Kidney epithelial cell (primary cell): ENCODE measurements at regions not wholly inside any gene's neighbourhood (a gene's known extent, or its start where the extent isn't known, plus 50 kb on each side); places are given as distances from the start of the nearest gene placed in this dataset.

Experiments used
- DNase-seq: peaks from one replicate; pipeline ENCODE4 v3.0.0-alpha.2; 2010; ENCODE audit warnings: low read depth
- H3K27me3 ChIP-seq: 2 replicates; pipeline ENCODE4 v1.6.0; 2011; ENCODE audit warnings: low read length; ENCODE audit not compliant: control insufficient read depth, insufficient read depth
- H3K36me3 ChIP-seq: 2 replicates; pipeline ENCODE4 v1.5.1; 2011; ENCODE audit warnings: low read length; ENCODE audit not compliant: control insufficient read depth, insufficient read depth
- H3K4me3 ChIP-seq: 2 replicates; pipeline ENCODE4 v1.5.1; 2011; ENCODE audit warnings: low read depth, mild to moderate bottlenecking, control low read depth, low read length
- TF ChIP-seq, protein P1 (sequence below): IDR thresholded peaks from 2 replicates; pipeline ENCODE4 v1.5.1; 2011; ENCODE audit warnings: mild to moderate bottlenecking, moderate library complexity, low read length, control low read depth, inconsistent platforms; ENCODE audit not compliant: insufficient read depth, poor library complexity, severe bottlenecking

- TF ChIP-seq, protein P1, sequence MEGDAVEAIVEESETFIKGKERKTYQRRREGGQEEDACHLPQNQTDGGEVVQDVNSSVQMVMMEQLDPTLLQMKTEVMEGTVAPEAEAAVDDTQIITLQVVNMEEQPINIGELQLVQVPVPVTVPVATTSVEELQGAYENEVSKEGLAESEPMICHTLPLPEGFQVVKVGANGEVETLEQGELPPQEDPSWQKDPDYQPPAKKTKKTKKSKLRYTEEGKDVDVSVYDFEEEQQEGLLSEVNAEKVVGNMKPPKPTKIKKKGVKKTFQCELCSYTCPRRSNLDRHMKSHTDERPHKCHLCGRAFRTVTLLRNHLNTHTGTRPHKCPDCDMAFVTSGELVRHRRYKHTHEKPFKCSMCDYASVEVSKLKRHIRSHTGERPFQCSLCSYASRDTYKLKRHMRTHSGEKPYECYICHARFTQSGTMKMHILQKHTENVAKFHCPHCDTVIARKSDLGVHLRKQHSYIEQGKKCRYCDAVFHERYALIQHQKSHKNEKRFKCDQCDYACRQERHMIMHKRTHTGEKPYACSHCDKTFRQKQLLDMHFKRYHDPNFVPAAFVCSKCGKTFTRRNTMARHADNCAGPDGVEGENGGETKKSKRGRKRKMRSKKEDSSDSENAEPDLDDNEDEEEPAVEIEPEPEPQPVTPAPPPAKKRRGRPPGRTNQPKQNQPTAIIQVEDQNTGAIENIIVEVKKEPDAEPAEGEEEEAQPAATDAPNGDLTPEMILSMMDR = no peak
- no peaks in the 10 kb centered on the region for H3K27me3 ChIP-seq
- DNase-seq = no peak
- H3K36me3 ChIP-seq = no peaks in the 10 kb centered on the region
- H3K4me3 ChIP-seq = no peak overlapping the region
Observed at GRCh38 chr2:142650601-142651000, 226.9 kb upstream of the KYNU start.

DNA sequence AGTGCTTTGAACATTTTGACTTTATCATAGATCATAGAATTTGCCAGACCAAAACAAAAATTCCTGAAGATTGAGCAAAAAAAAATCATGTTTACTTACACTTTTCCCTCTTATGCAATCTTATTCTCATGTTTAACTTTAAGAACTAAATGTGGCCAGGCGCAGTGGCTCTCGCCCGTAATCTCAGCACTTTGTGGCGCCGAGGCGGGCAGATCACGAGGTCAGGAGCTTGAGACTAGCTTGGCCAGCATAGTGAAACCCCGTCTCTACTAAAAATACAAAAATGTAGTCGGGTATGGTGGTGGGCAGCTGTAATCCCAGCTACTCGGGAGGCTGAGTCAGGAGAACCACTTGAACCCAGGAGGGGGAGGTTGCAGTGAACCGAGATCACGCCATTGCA is 227.9 kb upstream of the KYNU start:
- H3K36me3 ChIP-seq = no peaks in the 10 kb centered on the region
- no peak for DNase-seq
- H3K4me3 ChIP-seq = no peak overlapping the region
- TF ChIP-seq, protein P1 = no peak
- H3K27me3 ChIP-seq = no peaks in the 10 kb centered on the region

- H3K36me3 ChIP-seq = no peaks in the 10 kb centered on the region
- no peaks in the 10 kb centered on the region for H3K27me3 ChIP-seq
- DNase-seq = no peak
- TF ChIP-seq, protein P1 = no peak
- H3K4me3 ChIP-seq = no peak overlapping the region
Observed at GRCh38 chr2:142642650-142643049, 234.8 kb upstream of the KYNU start.

- Histone ChIP-seq H3K27me3 (no peaks in the 10 kb centered on the region), H3K36me3 (no peaks in the 10 kb centered on the region), H3K4me3 (no peak overlapping the region)
- DNase-seq = no peak
- TF ChIP-seq, protein P1 = no peak
Observed at GRCh38 chr2:142629193-142629592, 248.3 kb upstream of the KYNU start.

DNA sequence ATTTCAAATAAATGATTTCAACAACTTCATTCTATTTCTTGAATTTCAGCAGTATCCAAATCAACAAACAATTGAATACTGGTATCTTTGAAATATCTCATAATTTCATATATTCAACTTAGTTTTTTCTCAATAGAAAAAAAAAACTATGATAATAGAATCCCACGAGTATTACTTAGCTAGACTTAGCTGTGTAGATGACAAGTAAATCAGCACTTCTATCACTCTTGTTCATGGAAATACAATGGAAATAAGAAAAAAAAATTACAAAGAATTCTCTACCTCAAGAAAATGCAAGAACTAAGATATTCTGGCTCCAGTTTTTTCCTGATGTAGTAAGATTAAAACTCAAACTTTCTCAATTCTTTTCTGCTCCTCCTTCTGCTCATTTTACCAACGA is 256.2 kb upstream of the KYNU start:
- DNase-seq = no peak
- TF ChIP-seq, protein P1 = no peak
- Histone ChIP-seq H3K4me3 (no peak overlapping the region), H3K27me3 (no peaks in the 10 kb centered on the region), H3K36me3 (no peaks in the 10 kb centered on the region)

GRCh38 chr2:142617461-142617860 is 260.0 kb upstream of the KYNU start:
- Histone ChIP-seq H3K27me3 (no peaks in the 10 kb centered on the region), H3K36me3 (no peaks in the 10 kb centered on the region), H3K4me3 (no peak overlapping the region)
- no peak for DNase-seq
- TF ChIP-seq, protein P1 = no peak
